GM21786 (cell line): ENCODE measurements at regions not wholly inside any gene's neighbourhood (a gene's known extent, or its start where the extent isn't known, plus 50 kb on each side); places are given as distances from the start of the nearest gene placed in this dataset.

Experiments used
- ATAC-seq: cut with Tn5 transposase; IDR thresholded peaks from one replicate; pipeline ENCODE4 v1.9.1; 2021; ENCODE audit not compliant: unreplicated experiment

DNA sequence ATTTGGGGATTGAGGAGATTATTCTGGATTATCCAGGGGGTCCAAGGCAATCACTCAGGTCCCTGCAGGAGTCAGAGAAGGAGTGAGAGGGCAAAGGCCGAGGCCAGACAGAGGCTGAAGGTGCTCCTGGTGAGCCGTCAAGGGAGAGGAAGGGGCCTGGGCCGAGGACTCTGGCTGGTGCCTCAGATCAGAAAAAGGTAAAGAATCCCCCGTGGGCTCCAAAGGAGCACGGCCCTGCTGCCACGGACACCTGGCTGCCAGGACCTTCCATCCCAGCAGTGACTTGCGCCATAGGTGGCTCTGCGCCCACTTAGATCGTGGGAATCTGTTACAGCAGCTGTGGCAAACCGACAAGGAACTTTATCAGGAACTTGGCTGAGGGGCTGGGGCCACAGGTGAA lies 374.8 kb upstream of the MYT1L start:
- ATAC-seq, result no peak

DNA sequence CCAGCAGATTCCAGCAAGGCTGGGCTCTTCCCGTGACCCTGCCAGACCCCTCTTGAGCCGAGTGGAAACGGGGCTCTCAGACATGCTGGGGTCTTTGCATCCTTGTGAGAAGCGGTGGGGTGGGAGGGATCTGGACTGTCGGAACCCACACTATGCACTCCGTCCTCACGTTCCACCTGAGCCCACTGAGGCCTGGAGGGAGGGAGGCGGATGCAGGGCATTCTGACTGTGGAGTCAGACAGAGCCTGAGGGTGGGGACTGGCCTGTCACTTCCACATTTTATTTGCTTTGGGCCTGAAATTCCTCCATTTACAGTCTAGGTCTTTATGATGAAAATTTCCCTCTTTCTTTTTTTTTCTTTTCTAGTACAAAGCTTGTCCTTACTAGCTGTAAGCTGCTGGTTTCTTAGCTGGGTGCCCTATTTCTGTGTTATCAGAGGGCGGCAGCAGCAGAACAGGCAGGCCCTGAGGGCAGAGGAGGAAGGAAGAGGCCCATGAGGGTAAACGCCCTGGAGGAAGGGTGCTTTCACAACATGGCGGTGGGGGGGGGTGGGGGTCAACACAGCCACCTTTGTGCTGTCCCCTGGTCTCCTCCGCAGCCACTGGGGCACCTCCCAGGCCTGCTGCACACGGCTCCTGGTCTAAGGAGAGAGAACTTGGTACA lies 373.5 kb upstream of the MYT1L start:
- no peak for ATAC-seq

DNA sequence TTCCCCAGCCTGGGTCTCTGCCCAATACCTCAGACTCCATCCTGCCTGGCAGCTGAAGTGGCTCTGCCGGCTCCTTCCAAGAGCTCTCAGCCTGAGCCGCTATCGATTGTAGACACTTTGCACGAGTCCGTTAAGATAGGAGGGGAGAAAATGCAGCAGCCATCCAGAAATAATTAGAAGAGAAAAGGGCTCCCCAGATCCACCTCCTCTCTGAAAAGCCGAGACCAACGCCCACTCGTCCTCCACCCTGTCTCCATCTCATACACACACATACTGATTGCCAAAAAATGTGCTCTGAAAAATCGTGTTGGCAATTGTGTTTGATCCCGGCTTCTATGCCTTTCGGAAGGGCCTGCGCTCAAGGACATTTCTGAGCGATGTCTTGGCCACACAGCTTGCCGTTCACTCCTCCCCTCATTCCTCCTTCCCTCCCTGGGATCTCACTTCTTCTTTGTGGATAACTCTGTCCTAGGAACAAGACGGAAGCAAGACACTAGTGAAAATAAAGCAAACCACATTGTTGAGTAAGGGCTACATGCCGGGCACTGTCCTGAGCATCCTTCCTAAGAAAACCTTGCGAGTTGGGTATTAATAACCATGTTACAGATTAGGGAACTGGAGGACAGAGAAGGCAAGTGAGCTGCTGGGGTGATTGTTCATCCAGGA lies 372.8 kb upstream of the MYT1L start:
- no peak for ATAC-seq

DNA sequence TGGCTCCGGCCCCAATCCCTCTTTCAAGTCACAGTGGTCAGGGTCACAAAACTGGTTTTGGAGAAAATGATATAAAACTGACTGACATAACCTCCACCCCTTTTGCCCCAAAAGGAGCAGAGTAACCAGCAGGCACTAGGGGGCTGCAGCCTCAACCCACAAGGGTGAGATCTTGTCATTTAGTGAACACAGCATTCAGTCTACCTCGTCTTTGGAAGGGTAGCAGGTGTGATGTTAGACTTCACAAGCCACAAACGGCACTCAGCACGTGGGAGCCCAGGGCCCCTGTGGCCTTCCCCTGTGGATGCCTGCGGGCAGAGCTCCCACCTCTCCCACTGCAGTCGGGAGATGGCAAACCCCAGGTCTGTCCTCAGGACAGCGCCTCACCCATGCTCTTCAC lies 372.1 kb upstream of the MYT1L start:
- no peak for ATAC-seq

DNA sequence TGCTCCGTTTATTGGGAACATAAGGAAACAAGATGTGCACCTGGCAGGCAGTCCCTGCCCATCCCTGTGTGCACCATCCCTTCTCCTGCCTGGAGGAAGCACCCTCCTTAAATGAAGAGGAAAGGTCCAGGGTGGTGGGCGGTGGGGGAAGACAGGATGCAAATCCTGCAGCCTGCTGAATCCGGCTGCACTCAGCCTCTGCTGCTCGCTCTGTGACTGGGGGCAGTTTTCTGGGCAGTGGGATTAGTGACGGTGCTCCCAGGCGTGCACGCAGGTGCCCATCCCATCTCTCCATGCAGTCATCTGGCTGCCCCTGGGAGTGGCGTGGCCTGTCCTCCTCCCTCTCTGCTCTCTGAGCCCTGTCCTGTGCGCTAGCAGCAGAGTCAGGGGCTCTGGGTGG lies 371.3 kb upstream of the MYT1L start:
- ATAC-seq, result no peak

DNA sequence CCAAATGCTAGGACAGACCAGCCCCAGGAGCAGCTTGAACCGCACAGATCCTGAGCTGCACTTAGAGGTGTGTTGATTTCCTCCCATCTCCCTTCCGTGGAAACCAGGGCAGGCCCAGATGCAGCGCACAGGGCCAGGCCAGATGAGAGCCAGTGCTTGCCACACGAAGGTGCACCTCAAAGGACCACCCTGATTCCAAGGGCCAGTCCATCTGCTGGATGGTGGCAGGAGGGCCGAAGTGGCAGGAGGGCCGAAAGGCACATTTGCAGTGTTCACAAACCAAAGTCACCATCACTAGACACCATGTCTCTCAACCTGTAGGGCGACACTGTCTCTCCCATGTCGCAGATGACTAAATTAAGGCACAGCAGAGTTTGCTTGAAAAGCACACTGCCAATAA lies 370.7 kb upstream of the MYT1L start:
- ATAC-seq, result no peak

DNA sequence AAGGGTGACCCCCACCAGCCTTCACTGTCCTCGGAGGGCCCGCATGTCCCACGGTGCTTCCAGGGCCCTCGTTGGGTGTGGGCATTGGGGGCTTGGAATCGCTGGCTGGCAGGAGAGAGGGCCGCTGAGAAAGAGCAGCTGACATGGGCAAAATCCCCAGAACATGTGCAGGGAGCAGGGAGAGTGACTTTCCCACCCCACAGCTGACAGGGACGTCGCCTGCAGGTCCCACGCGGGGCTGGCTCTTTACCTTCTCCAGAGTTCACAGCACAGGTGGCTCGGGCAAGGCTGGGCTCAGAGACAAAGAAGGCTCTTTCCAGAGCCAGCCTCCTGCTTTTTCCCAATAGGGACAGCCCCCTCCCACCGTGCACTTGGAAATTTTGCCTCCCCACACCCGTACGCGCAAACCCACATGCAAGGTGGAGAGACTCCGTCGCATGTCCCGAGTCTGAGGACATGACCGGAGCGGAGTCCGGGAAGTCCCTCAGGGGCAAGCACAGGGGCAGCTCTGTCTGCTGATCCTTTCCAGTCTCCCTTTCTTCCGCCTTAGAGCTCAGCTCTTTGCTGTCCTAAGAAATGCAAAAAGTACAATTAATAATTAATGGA lies 370.2 kb upstream of the MYT1L start:
- ATAC-seq, result no peak

DNA sequence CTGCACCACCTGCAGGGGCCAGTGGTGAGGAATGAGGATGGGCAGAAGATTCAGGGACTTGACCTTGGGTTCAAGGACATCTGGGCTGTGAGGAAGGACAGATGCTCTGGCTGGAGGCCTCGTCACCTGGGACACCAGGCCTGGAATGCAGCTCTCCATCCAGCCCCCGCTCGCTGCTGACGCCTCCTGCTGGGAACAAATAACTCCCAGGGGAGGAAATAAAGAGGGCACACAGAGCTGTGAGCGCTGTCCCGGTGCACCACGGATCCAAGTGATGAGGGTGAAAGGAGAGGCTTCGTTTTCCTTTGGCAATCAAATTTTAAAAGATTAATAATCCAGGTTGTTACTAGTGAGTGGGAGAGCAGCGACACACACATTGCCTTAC lies 368.0 kb upstream of the MYT1L start:
- no peak for ATAC-seq

DNA sequence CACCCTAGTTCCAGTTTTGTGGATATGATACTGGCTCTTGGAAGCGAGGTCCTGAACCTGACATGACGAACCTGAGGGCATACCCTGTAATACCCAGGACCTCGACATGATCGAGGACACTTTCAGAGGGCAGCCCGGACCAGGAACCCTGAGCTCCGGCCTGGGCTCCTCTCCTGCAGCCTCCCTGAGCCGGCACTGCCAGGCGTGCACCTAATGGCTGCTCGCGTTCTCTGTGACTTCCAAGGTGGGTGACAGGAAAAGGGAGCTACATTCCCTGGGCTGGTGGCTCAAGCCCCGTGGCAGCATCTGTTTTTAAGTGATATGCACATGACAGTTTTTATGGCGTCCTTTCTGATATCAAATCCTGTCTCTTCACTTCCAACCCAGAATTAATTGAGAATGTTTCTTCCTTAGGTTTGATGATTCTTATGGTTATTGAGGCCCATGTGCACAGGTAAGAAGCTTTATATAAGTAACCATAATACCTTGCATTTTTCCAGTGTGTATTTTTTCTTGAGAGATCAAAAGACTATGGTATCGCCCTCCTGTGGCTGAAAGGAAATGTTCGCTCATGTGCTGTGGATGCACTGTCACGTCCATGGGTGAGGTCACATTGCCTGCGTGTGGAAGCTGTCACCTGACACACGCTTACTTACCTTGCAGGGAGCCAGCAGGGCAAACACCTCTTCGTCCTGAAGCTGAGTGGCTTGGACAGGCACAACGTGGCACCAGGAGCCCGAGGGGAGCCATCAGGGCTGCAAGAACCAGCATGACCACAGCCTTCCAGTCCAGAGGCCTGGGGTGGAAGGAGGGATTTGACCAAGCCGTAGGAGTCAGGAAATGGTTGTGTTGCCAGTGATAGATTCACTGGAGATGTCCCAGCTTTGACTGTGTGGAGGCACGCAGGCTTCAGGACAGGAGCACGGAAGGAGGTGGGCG lies 367.4 kb upstream of the MYT1L start:
- ATAC-seq, result no peak

DNA sequence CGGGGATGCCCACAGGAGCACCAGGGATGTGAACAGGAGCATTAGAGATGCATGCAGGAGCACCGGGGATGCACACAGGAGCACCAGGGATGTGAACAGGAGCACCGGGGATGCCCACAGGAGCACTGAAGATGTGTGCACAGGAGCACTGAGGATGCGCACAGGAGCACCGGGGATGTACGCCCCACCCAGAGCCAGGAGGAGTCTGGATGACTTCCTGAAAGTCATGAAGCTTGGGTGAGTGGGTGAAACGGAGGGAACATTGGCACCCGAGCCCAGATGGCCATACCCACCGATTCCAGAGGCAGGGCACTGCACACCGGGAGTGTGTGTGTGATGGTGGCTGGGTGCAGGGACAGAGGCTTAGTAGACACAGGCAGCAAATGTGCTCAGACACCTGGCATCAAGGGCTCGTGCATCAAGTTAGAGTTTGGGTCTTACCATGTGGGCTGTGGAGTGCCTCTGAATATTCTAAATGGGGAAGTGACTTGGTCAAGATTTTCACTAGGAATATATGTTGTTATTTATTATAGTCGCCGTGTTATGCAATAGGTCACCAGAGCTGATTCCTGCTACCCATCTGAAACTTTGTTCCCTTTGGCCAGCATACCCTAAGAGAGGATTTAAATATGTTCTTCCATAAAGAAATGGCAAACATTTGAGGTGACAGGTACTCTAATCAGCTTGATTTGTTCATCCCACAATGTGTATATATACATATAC lies 365.8 kb upstream of the MYT1L start:
- no peak for ATAC-seq

DNA sequence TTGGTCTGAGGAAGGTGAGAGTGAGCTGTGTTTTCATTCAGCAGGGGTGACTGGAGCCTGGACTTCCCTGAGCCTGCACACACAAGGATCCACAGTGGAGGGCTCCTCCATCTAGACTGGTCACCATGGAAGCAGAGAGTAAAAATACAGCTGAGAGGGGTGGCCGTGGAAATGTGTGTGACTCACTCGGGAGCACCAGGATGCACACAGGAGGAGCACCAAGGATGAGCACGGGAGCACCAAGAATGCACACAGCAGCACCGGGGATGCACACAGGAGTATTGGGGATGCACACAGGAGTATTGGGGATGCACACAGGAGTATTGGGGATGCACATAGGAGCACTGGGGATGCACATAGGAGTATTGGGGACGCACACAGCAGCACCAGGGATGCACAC lies 365.2 kb upstream of the MYT1L start:
- no peak for ATAC-seq

DNA sequence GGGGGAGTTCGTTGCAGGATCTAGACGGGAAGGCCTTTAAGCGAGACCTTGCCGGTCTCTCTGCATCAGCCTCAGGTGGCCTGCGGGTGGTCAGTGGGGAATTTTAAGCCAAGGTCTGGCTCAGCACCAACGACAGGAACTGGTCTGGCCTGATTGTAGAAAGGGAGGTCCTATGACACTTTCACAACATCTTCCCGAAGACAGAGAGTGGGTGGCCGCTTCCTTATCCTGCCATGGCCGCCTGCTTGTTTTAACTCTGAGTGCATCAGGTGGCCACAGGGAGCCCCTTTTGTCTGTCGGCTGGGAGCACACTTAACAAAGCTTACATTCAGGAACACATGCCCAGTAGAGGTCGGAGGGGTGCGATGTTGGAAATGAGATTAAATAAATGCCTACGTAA lies 363.7 kb upstream of the MYT1L start:
- ATAC-seq, result no peak

DNA sequence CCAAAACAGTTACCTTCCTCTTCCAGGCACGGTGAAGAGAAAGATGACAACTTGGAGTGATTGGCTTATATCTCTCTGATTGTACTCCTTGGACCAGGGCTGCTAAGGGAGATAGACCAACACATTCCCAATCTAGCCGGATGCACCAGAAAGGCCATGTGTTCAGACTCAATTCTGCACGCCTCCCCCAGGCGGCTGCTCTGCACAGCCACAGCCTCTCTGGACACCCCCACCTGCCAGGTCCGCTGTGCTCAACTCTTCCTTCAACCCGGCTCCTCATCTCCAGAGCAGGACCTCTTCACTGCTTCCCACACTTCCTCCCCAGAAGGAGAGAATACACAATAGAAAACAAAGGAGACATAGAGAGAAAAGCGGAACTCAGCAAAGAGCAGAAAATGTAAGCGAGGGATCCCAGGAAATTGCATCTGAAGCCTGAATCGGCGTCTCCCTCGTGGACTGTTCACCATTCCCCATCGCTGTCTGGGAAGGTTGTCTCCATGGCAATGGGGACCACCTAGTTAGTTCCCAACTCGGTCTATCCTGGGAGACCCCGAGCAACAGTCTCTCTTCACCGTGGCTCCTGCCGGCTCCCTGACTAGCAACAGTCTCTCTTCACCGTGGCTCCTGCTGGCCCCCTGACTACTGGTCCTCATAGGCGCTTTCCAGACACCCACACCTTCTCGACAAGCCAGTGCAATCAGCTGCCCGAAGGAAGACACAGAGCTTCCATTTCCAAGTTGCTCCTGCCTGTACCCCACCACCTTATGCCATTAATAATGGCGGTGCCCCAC lies 361.7 kb upstream of the MYT1L start:
- no peak for ATAC-seq

DNA sequence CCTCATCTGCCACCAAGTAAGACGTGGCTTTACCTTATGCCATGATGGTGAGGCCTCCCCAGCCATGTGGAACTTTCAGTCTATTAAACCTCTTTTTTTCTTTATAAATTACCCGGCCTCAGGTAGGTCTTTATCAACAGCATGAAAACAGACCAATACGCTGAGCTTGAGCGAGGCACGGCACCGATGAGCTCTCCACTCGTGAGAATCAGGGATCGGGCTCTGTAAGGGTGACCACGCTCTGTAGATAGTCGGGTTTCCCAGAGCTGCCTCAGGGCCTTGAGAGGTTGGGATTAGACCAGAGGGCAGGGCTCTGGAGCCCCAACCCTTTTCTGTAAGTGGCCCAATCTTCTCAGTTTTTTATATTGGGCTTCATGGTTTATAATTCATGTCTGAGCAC lies 360.3 kb upstream of the MYT1L start:
- no peak for ATAC-seq

DNA sequence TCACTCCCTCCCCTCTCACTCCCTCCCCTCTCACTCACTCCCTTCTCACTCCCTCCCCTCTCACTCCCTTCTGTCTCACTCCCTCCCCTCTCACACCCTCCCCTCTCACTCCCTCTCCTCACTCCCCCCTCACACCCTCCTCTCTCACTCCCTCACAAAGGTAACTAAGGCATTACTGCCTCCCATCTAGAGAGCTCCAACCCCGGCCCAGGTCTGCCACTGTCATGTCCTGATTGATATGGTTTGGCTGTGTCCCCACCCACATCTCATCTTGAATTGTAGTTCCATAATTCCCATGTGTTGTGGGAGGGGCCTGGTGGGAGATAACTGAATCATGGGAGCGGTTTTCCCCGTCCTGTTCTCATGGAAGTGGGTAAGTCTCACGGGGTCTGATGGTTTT lies 359.9 kb upstream of the MYT1L start:
- ATAC-seq, result no peak

DNA sequence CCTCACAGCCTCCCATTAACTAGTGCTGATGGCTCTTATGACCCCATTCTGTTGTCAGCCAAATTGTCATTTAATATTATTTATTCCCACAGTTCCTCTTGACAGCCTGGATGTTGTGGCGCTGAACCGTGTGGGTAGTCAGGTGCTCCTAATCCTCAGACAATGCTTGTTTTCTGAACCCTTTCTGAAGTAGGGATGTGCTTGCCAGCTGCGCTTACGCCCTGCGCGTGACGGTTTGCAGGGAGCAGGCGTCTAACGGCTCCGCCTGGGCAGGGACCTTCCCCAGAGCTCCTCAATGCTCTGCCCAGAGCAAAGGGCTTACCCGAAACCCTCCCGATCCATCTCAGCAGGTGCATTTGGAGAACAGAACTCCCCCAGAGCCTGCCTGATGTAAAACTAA lies 358.2 kb upstream of the MYT1L start:
- ATAC-seq, result no peak

DNA sequence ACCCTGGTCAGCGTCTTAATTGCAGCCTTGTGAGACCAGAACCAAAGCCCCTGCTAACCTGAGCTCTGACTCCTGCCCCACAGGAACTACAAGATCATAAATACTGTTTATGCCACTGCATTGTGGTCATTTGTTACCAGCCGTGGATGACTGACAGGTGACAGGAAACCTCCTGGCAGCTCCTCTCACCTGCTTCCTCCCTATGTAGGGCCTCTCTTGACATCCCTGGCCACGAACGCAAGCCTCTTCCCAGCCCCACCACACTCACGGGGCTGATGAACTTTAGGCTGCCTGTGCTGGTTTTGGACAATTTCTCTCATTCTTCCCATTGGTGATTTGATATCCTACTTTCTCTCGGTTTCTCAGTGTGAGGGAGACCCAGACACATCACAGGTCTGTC lies 357.2 kb upstream of the MYT1L start:
- ATAC-seq, result no peak

DNA sequence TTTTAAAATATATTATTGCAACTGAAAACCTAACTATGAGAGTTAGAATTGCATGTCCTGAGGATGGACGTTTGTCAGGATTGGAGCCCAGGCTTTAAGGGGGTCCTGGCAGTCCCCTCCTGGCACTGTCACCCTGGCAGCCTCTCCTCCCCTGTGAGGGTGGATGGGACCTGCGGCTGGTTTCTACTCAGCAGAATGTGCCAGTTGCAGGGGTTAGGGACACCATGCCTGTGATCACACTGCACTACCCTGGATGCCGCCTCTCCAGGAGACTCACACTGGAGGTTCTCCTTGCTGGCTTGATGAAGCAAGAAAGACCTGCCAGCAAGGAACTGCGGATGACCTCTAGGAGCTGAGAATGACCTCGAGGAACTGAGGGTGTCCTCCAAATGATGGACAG lies 356.7 kb upstream of the MYT1L start:
- ATAC-seq, result no peak

DNA sequence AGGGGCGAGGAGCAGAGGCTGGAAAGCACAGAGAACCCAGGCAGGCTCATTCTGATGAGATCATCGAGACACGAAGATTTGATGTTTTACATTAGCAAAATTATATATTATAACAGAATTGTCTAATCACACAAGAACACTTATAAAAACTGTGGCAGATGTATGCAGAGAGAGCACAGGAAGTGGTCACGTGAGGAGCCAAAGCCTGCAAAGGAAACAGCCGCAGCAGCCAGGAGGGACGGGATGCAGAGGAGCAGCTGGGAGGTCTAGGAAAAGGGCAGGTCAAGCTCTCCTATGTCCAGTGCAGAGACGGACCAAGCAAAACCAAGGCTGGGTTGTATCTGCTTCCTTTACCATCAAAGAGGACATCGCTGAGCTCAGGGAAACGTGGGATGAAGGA lies 355.1 kb upstream of the MYT1L start:
- no peak for ATAC-seq

DNA sequence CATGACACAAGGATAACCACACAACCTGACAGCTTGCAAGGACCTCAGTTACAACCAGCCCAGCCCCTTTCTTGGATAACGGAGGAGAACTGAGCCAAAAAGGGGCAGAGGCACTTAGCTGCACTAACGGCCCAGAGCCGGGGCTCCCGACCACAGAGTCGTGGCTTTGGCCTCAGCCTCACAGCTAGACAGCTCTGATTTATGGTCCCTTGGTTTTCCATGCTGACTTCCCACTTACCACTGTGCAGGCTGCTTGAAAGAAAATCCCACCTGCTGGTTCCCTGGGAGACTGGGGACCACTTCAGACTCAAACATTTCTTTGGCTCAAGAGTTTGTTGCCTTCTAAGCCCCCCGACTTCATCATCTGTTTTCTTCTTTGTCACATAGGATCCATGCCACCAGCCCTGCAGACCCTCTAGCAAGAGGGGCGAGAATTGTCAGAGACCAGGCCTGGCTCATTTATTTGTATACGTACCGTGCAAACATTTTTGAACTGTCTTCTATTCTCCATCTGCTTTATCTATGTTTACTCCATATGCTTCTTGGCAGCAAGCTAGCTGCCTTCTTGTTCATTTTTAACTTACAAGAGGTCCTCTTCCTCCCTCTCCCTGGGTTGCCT lies 352.6 kb upstream of the MYT1L start:
- ATAC-seq, result no peak
